Heart right ventricle (tissue), 16 donors: ENCODE measurements at regions not wholly inside any gene's neighbourhood (a gene's known extent, or its start where the extent isn't known, plus 50 kb on each side); places are given as distances from the start of the nearest gene placed in this dataset.
A peak's percentile ranks its signal among the peaks of the same experiment; 100 is the strongest.

ENCODE experiments used
- ATAC-seq, 8 donors: fragments of 200-7000 bp; cut with Tn5 transposase; one replicate each; pipeline ENCODE4 v1.9.1; 2020; ENCODE audit warnings: mild to moderate bottlenecking in 8 of 8, moderate library complexity in 8 of 8, moderate number of reproducible peaks in 1 of 8
- DNase-seq, 2 donors: peaks; one replicate each; pipeline ENCODE4 v3.0.0-alpha.2; 2020
- H3K27ac ChIP-seq, 10 donors: fragments of 200-600 bp; sonication (generic) in 2 of 10; one replicate each; pipeline versions ENCODE4 v1.5.0 to v1.8.0; 2020 to 2022; ENCODE audit warnings: mild to moderate bottlenecking in 3 of 10
- H3K27me3 ChIP-seq, 7 donors: fragments of 200-600 bp; one replicate each; pipeline ENCODE4 v1.8.0; 2021 to 2022; ENCODE audit warnings: mild to moderate bottlenecking in 2 of 7
- H3K36me3 ChIP-seq, 9 donors: fragments of 200-600 bp; sonication (generic) in 1 of 9; one replicate each; pipeline versions ENCODE4 v1.5.0 to v1.8.0; 2020 to 2022; ENCODE audit warnings: mild to moderate bottlenecking in 2 of 9
- H3K4me1 ChIP-seq, 9 donors: fragments of 200-600 bp; sonication (generic) in 1 of 9; one replicate each; pipeline versions ENCODE4 v1.5.0 to v1.8.0; 2020 to 2022; ENCODE audit warnings: mild to moderate bottlenecking in 4 of 9
- H3K4me3 ChIP-seq, 10 donors: fragments of 200-600 bp; sonication (generic) in 2 of 10; one replicate each; pipeline versions ENCODE4 v1.5.0 to v1.8.0; 2020 to 2022; ENCODE audit warnings: mild to moderate bottlenecking in 7 of 10, moderate library complexity in 2 of 10
- H3K9me3 ChIP-seq, 11 donors: fragments of 200-600 bp in 10 of 11; sonication (generic) in 2 of 11; one replicate each; pipeline versions ENCODE4 v1.5.0 to v1.8.0; 2013 to 2022; ENCODE audit warnings: mild to moderate bottlenecking in 2 of 11, control low read depth in 1 of 11, moderate library complexity in 1 of 11
- CTCF ChIP-seq, 9 donors: fragments of 200-600 bp; sonication (generic) in 2 of 9; IDR thresholded peaks; one replicate each; pipeline versions ENCODE4 v1.5.0 to v1.8.0; 2021 to 2022; ENCODE audit warnings: antibody characterized with exemption in 9 of 9, mild to moderate bottlenecking in 5 of 9, moderate library complexity in 1 of 9
- WGBS, 2 donors: extraction: QIAGEN DNeasy Blood & Tissue Kit; methylation state at CpG; one replicate each; pipeline ENCODE4 v1.1.7; 2013; ENCODE audit warnings: inconsistent platforms in 1 of 2; 5-methylcytosine and 5-hydroxymethylcytosine counted together
- intact Hi-C, 10 donors: fragments of 100-400 bp; cut with DNase I; formaldehyde crosslinking; loops; one replicate each; pipeline versions ENCODE4 v1.11.1 to v1.14.2; 2022
- donor health status: Arrhythmogenic right ventricular cardiomyopathy.
- donor health status: ischemic (EF 13 %, LVEDD 7.1; RV severe dilation, severe dysfunction).
- donor health status: healthy with polysubstance abuse.
- donor health status: DM: no; HTN: yes; CAD: no.
- donor health status: DM: no; HTN: no; CAD: no.
- donor health status: ischemic (EF 25% LVEDD 6.9; RV normal size, moderate dysfunction).
- donor health status: ischemic (EF 25% LVEDD 5.7; RV mildly dilated, moderate dysfunction).
- donor health status: healthy.
- donor health status: DM: yes; HTN: yes; CAD: no.
- donor health status: Ischemic cardiomyopathy.
- donor health status: ischemic (EF 35%, LVEDD 5.7; RV mildly dilated, moderate dysfunction).
- donor health status: nonischemic (EF 11% LVEDD 7.7; RV severe dilation, severe dysfunction).
- donor health status: DM: yes; HTN: yes; CAD: no.
- donor health status: PGD.
- donor health status: ischemic (EF 29% LVEDD 5.4; RV normal size, mild dysfunction).
- donor health status: nonischemic (EF 23%, LVEDD 6.1; RV moderate dilation, normal function).

- intact Hi-C loops: loop anchor here in 1 of 10 donors (10.0 kb wide), 1 partner anchor 1454 kb away; no protein-coding TSS in a partner anchor
- ATAC-seq (peak in 1 of 8 donors; percentile 29), DNase-seq (peak in 1 of 2 donors; percentile 8)
- no peaks in the 10 kb centered on the region for H3K4me1 ChIP-seq
- H3K27ac ChIP-seq: no peak overlapping the region
- no peak for TF ChIP-seq CTCF (IDR thresholded peaks at IDR 0.05)
- H3K9me3 ChIP-seq: no peaks in the 10 kb centered on the region
- WGBS, 2 donors: 45 to 75% methylated on average over 3 of the region's 3 CpGs
- no peaks in the 10 kb centered on the region for H3K36me3 ChIP-seq
- no peaks in the 10 kb centered on the region for H3K27me3 ChIP-seq
- no peak overlapping the region for H3K4me3 ChIP-seq
These were observed 1020.7 kb upstream of the SLIT2 start for GRCh38 chr4:19230906-19231545.

DNA sequence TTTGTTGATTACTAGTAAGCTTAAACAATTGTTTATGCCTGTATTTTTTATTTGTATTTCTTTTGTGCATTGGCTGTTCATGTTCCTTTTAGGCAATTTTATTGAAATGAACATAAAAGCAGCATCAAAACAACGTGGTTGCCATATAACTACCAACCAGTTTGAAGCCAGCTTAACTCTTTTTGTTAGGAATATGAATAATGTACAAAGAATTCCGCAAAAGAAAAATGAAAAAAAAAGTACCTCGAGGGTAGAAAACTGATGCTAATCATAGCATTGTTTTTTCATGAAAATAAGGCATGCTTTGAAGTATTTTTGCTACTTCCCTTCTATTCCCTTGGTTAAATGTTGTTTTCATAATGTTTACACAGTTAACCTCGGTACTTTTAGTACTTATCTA lies 1024.0 kb upstream of the SLIT2 start:
- H3K36me3 ChIP-seq: no peaks in the 10 kb centered on the region
- no peak overlapping the region for H3K4me3 ChIP-seq
- TF ChIP-seq CTCF (IDR thresholded peaks at IDR 0.05): no peak
- WGBS, 2 donors: 51 to 62% methylated on average over 4 of the region's 4 CpGs
- DNase-seq (no peak), ATAC-seq (no peak)
- intact Hi-C loops: loop anchor here in 6 of 10 donors (5.0 to 10.0 kb wide), 3 partner anchors 1017 to 1457 kb away; no protein-coding TSS in a partner anchor
- no peak overlapping the region for H3K27ac ChIP-seq
- no peaks in the 10 kb centered on the region for H3K27me3 ChIP-seq
- no peaks in the 10 kb centered on the region for H3K9me3 ChIP-seq
- no peaks in the 10 kb centered on the region for H3K4me1 ChIP-seq

DNA sequence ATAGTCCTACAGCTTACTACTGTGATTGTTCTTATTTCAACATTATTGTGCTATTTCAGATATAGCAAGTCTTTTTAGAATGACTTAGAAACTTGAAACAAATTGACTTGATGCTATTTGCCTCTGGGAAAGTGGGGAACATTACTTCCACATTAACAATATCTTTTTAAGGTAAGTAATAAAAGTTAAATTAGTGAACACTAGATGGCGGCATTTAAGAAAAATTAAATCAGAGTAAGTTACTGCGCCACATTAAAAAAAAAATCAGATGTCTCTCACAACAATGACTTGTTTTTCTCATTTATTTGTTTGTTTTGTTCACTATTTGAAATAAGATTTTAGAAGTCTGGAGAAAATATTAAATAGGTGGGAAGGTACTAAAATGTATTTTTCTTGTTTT lies 1026.9 kb upstream of the SLIT2 start:
- Histone ChIP-seq H3K4me1 (no peaks in the 10 kb centered on the region), H3K36me3 (no peaks in the 10 kb centered on the region), H3K27ac (no peak overlapping the region), H3K4me3 (no peak overlapping the region), H3K9me3 (no peaks in the 10 kb centered on the region), H3K27me3 (no peaks in the 10 kb centered on the region)
- intact Hi-C loops: loop anchor here in 8 of 10 donors (5.0 to 10.0 kb wide), 4 partner anchors 1017 to 1460 kb away; no protein-coding TSS in a partner anchor
- TF ChIP-seq CTCF (IDR thresholded peaks at IDR 0.05): peak in 8 of 9 donors; percentile 19 to 62 (median 46)
- WGBS, 2 donors: 15 to 19% methylated on average over 2 of the region's 2 CpGs
- ATAC-seq (no peak), DNase-seq (no peak)

DNA sequence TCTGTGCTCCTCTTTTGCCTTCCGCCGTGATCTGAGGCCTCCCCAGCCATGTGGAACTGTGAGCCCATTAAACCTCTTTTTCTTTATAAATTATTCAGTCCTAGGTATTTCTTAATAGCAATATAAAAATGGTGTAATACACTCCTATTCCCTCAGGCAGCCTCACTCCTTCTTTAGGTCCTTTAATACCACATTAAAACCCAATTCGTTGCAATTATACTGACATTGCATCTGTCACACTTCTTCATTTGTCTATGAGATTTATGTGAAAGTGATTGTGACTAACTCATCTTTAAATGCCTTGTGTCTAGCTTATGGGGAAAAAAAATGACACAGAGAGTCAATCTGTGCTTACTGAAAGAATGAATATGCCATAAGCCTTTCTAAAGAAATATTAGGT lies 1035.2 kb upstream of the SLIT2 start:
- Histone ChIP-seq H3K4me1 (no peaks in the 10 kb centered on the region), H3K27me3 (no peaks in the 10 kb centered on the region), H3K36me3 (no peaks in the 10 kb centered on the region), H3K27ac (no peak overlapping the region), H3K4me3 (no peak overlapping the region), H3K9me3 (no peaks in the 10 kb centered on the region)
- no peak for DNase-seq
- 93 to 96% methylated on average over 3 of the region's 3 CpGs for WGBS, 2 donors
- TF ChIP-seq CTCF (IDR thresholded peaks at IDR 0.05): no peak
- no peak for ATAC-seq
- intact Hi-C loops: no loop called here
